Spleen (tissue), 11 donors: ENCODE measurements at regions not wholly inside any gene's neighbourhood (a gene's known extent, or its start where the extent isn't known, plus 50 kb on each side); places are given as distances from the start of the nearest gene placed in this dataset.

ENCODE experiments used
- DNase-seq: peaks from one replicate; pipeline ENCODE4 v3.0.0-alpha.2; 2020
- H3K27ac ChIP-seq, 8 donors: fragments of 200-600 bp; sonication (generic) in 7 of 8; 1 replicate in 4 of 8; 2 replicates in 4 of 8; pipeline versions ENCODE4 v1.5.0 to v1.8.0; 2016 to 2021; ENCODE audit warnings: inconsistent platforms in 4 of 8, mild to moderate bottlenecking in 4 of 8, moderate library complexity in 1 of 8
- H3K27me3 ChIP-seq, 7 donors: fragments of 200-600 bp; sonication (generic) in 6 of 7; replicated peaks in 1 of 7; 1 replicate in 4 of 7; 2 replicates in 3 of 7; pipeline versions ENCODE4 v1.5.0 to v1.8.0; 2016 to 2021; ENCODE audit warnings: inconsistent platforms in 3 of 7, mild to moderate bottlenecking in 1 of 7
- H3K36me3 ChIP-seq, 6 donors: fragments of 200-600 bp; sonication (generic) in 5 of 6; 1 replicate in 4 of 6; 2 replicates in 2 of 6; pipeline versions ENCODE4 v1.5.0 to v1.8.0; 2016 to 2021; ENCODE audit warnings: inconsistent platforms in 2 of 6
- H3K4me1 ChIP-seq, 6 donors: fragments of 200-600 bp; sonication (generic) in 5 of 6; 1 replicate in 3 of 6; 2 replicates in 3 of 6; pipeline versions ENCODE4 v1.5.0 to v1.8.0; 2016 to 2021; ENCODE audit warnings: inconsistent platforms in 3 of 6
- H3K4me3 ChIP-seq, 8 donors: fragments of 200-600 bp; sonication (generic) in 7 of 8; 1 replicate in 4 of 8; 2 replicates in 4 of 8; pipeline versions ENCODE4 v1.5.0 to v1.8.0; 2016 to 2021; ENCODE audit warnings: inconsistent platforms in 4 of 8, mild to moderate bottlenecking in 4 of 8, moderate library complexity in 2 of 8
- H3K9me3 ChIP-seq, 8 donors: fragments of 200-600 bp; sonication (generic) in 7 of 8; 1 replicate in 4 of 8; 2 replicates in 4 of 8; pipeline versions ENCODE4 v1.5.0 to v1.8.0; 2016 to 2021; ENCODE audit warnings: inconsistent platforms in 4 of 8
- POLR2A ChIP-seq, 3 donors: fragments of 450-650 bp; IDR thresholded peaks; one replicate each; pipeline ENCODE4 v1.5.1; 2017; ENCODE audit warnings: antibody characterized with exemption in 3 of 3, mild to moderate bottlenecking in 1 of 3
- POLR2AphosphoS5 ChIP-seq, 3 donors: sonication (generic); formaldehyde crosslinking; IDR thresholded peaks; one replicate each; pipeline ENCODE4 v1.5.1; 2017; ENCODE audit warnings: antibody characterized with exemption in 3 of 3
- WGBS, 5 donors: extraction: QIAGEN DNeasy Blood & Tissue Kit in 3 of 5; methylation state at CpG; one replicate each; pipeline versions ENCODE4 v1.1.5 to v1.1.7; 2013 to 2018; 5-methylcytosine and 5-hydroxymethylcytosine counted together
- intact Hi-C: fragments of 100-400 bp; cut with DNase I; formaldehyde crosslinking; loops from one replicate; pipeline ENCODE4 v1.15.0; 2023; ENCODE audit warnings: low total_unique reads
- TF ChIP-seq, protein P1 (sequence below), 11 experiments: fragments of 200-600 bp in 7 of 11; fragments of 450-650 bp in 4 of 11; sonication (generic) in 4 of 11; IDR thresholded peaks in 8 of 11; conservative IDR thresholded peaks in 3 of 11; 1 replicate in 7 of 11; 2 replicates in 4 of 11; pipeline versions ENCODE4 v1.4.0 to v1.8.0; 2016 to 2021; ENCODE audit warnings: antibody characterized with exemption in 11 of 11, inconsistent platforms in 4 of 11, mild to moderate bottlenecking in 1 of 11
- donor health status: healthy with polysubstance abuse.
- donor health status: DM: no; HTN: no; CAD: no; lungs with moderate emphysema.
- donor health status: DM: no; HTN: no; CAD: no.
- donor health status: Bipolar disorder and iron deficiency.
- donor health status: healthy.
- donor health status: DM: no; HTN: no; CAD: no.
- donor health status: DM: yes; HTN: yes; CAD: no.

DNA sequence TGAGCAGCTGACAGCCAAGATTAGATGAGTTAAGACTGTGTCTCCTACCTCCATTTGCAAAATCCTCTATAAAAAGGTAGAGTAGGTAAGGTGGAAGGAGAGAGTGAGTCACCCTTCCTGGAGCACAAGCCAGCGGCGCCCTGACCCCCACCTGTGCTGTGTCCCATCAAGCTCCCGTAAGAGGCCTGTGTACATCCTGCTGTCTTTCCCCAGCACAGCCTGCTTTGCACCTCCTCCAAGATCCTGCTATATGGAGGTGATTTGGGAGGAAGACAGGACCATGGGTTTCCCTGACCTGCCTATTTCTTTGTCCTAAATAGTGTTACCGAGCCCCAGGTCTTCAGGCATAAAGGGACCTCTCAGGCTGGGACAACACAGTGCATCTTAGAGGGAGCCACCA is 62.3 kb upstream of the UQCRFS1 start:
- H3K9me3 ChIP-seq, result peaks cover 0 to 12% (median 0%) of the 10 kb centered on the region in 8 donors
- intact Hi-C loops, result no loop called here
- peaks cover 0 to 11% (median 0%) of the 10 kb centered on the region in 7 donors for H3K27me3 ChIP-seq
- TF ChIP-seq, protein P1, sequence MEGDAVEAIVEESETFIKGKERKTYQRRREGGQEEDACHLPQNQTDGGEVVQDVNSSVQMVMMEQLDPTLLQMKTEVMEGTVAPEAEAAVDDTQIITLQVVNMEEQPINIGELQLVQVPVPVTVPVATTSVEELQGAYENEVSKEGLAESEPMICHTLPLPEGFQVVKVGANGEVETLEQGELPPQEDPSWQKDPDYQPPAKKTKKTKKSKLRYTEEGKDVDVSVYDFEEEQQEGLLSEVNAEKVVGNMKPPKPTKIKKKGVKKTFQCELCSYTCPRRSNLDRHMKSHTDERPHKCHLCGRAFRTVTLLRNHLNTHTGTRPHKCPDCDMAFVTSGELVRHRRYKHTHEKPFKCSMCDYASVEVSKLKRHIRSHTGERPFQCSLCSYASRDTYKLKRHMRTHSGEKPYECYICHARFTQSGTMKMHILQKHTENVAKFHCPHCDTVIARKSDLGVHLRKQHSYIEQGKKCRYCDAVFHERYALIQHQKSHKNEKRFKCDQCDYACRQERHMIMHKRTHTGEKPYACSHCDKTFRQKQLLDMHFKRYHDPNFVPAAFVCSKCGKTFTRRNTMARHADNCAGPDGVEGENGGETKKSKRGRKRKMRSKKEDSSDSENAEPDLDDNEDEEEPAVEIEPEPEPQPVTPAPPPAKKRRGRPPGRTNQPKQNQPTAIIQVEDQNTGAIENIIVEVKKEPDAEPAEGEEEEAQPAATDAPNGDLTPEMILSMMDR (IDR thresholded peaks at IDR 0.05 in 8 of 11, conservative IDR thresholded peaks at IDR 0.05 in 3 of 11), result no peak
- TF ChIP-seq POLR2AphosphoS5 (IDR thresholded peaks at IDR 0.05), result no peak
- no peak for TF ChIP-seq POLR2A (IDR thresholded peaks at IDR 0.05)
- WGBS, 5 donors, result 79 to 98% (median 86%) methylated on average over 4 of the region's 4 CpGs
- no peak overlapping the region for H3K27ac ChIP-seq
- no peak for DNase-seq
- H3K4me1 ChIP-seq, result no peaks in the 10 kb centered on the region
- no peaks in the 10 kb centered on the region for H3K36me3 ChIP-seq
- no peak overlapping the region for H3K4me3 ChIP-seq

DNA sequence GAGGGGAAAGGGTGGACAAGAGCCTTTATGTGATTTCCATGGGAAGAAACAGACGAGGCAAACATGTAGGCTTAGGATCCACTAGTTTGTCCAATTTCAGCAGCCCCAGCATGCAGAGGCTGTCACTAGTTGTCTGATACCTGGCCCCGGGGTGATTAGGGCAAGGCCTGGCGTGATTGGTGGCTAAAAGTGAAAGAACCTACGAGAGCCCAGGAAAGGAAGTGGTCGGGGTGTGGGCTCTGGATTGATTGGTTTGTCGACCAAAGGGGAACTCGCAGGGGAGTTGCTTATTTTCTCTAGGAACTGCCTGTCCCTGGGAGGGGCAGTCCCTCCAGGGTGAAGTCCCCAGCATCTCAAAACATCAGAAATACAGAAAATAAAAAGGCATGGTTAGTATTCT is 64.2 kb upstream of the UQCRFS1 start:
- Histone ChIP-seq H3K36me3 (no peaks in the 10 kb centered on the region), H3K4me1 (no peaks in the 10 kb centered on the region), H3K9me3 (peaks cover 0 to 5% (median 0%) of the 10 kb centered on the region in 8 donors), H3K27ac (peak overlapping the region in 1 of 8 donors; percentile 19), H3K27me3 (peaks cover 0 to 10% (median 0%) of the 10 kb centered on the region in 7 donors), H3K4me3 (peak overlapping the region in 1 of 8 donors; percentile 36)
- TF ChIP-seq, protein P1 (IDR thresholded peaks at IDR 0.05 in 8 of 11, conservative IDR thresholded peaks at IDR 0.05 in 3 of 11), result no peak
- TF ChIP-seq POLR2A (IDR thresholded peaks at IDR 0.05) (no peak), POLR2AphosphoS5 (IDR thresholded peaks at IDR 0.05) (no peak)
- 10 to 15% (median 13%) methylated on average over 7 of the region's 7 CpGs for WGBS, 5 donors
- intact Hi-C loops, result no loop called here
- peak; percentile 80 for DNase-seq

DNA sequence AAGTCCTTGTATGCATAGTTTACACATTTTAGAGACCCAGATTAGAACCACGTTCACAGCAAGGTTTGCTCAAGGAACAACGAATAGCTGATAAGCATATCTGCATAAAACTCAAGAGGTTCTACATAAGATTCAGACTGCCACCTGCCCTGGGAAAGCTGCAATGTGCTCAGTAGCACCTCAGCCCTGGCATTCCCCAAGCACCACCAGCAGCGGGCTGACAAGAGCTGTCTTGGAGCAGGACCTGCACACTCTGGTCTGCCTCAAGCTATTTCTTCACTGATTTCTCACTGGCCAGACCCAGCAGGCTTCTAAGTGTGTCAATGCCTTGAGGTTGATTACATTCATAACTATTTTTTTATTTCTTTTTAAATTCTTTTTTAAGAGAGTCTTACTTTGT is 65.8 kb upstream of the UQCRFS1 start:
- Histone ChIP-seq H3K9me3 (peaks cover 0 to 5% (median 0%) of the 10 kb centered on the region in 8 donors), H3K4me1 (no peaks in the 10 kb centered on the region), H3K27me3 (peaks cover 0 to 22% (median 0%) of the 10 kb centered on the region in 7 donors), H3K4me3 (no peak overlapping the region), H3K36me3 (no peaks in the 10 kb centered on the region), H3K27ac (no peak overlapping the region)
- 60 to 76% (median 63%) methylated on average over 3 of the region's 3 CpGs for WGBS, 5 donors
- TF ChIP-seq, protein P1 (IDR thresholded peaks at IDR 0.05 in 8 of 11, conservative IDR thresholded peaks at IDR 0.05 in 3 of 11), result no peak
- TF ChIP-seq POLR2AphosphoS5 (IDR thresholded peaks at IDR 0.05), result no peak
- no peak for TF ChIP-seq POLR2A (IDR thresholded peaks at IDR 0.05)
- DNase-seq, result no peak
- intact Hi-C loops, result no loop called here

DNA sequence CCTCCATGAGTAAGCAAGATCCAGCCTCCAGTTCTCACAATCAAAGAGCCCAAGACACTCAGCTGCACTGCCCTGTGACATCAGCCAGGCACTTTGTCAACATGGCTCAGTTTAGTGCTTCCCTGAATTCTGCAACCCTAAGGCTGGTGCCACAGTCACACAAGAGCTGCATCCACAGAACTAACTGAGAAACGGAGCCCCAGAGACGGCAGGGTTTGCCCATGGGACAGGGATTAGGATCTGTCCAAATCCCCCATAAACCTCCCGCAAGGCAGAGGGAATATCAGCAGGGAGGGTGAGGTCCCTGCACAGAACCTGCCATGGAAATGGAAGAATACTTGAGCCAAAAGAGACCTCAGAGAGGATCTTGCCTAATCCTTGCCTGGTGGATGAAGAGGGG is 70.4 kb upstream of the UQCRFS1 start:
- peaks cover 0 to 30% (median 0%) of the 10 kb centered on the region in 7 donors for H3K27me3 ChIP-seq
- H3K36me3 ChIP-seq, result no peaks in the 10 kb centered on the region
- H3K4me1 ChIP-seq, result no peaks in the 10 kb centered on the region
- no peak overlapping the region for H3K27ac ChIP-seq
- intact Hi-C loops, result no loop called here
- no peak overlapping the region for H3K4me3 ChIP-seq
- peaks cover 0 to 11% (median 0%) of the 10 kb centered on the region in 8 donors for H3K9me3 ChIP-seq
- no peak for DNase-seq
- TF ChIP-seq, protein P1 (IDR thresholded peaks at IDR 0.05 in 8 of 11, conservative IDR thresholded peaks at IDR 0.05 in 3 of 11), result no peak
- no peak for TF ChIP-seq POLR2AphosphoS5 (IDR thresholded peaks at IDR 0.05)
- TF ChIP-seq POLR2A (IDR thresholded peaks at IDR 0.05), result no peak
- WGBS, 5 donors, result 70 to 87% (median 76%) methylated on average over 3 of the region's 3 CpGs
